HG02870 (cell line): ENCODE measurements at regions not wholly inside any gene's neighbourhood (a gene's known extent, or its start where the extent isn't known, plus 50 kb on each side); places are given as distances from the start of the nearest gene placed in this dataset.
"Not testable (repeated sequence)": the region's sequence is repeated elsewhere in the genome, so short reads cannot be mapped to it uniquely, and the experiment has no call there.

Experiments
- ATAC-seq: cut with Tn5 transposase; IDR thresholded peaks from one replicate; pipeline ENCODE4 v1.9.1; 2021; ENCODE audit warnings: mild to moderate bottlenecking, moderate library complexity; ENCODE audit not compliant: unreplicated experiment

DNA sequence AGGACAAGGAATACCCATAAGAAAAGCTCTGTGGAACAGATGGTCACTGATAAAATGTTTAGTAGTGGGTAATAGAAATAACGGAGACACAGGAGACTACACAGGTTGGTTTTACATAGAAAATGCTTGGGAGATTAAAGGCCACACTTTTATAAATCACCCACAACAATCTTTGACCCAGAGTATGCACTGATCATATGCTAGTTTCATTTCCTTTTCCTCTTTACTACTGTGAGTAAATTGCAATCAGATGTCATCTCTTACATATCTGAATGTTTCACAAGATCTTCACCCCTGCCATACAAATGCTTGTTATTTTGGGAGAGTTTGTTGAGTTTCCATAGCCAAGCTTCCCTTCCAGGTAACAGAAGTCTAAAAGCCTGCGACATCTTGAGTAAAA is 978.4 kb upstream of the KLHL29 start:
- no peak for ATAC-seq

DNA sequence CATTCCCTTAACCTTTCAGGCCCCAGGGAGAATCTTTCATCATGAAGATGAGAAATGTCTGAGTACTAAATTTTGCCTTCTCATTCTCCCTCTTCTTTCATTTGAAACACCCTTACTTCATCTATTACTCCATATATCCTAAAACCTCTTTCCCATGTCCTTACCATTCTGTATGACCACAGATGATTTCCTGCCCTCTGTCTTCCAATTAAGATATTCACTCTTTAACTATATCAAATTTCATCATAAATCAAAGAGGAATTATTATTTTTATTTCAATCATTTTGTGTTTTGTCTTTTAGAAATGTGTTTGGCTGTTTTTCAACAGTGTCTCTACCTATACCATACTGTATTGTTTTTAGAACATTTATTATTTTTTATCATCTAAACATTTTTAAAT is 964.9 kb upstream of the KLHL29 start:
- no peak for ATAC-seq

DNA sequence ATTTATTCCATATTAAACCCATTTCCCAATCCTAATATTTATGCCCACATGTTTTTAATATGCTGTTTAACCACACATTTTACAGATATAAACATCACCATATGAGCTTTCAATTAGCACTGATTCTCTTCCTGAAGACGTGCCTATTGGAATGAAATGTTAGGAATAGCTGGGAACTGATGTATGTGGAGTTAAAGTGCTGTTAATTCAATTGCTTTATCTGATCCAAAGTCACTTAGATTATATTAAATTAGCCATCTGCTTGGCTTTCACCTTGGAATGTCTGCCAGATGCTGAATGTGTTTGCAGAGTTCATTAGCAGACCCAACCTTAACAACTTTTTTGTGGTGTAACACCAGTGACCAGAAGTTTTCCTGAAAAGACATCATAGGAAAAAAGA is 942.9 kb upstream of the KLHL29 start:
- ATAC-seq = no peak

DNA sequence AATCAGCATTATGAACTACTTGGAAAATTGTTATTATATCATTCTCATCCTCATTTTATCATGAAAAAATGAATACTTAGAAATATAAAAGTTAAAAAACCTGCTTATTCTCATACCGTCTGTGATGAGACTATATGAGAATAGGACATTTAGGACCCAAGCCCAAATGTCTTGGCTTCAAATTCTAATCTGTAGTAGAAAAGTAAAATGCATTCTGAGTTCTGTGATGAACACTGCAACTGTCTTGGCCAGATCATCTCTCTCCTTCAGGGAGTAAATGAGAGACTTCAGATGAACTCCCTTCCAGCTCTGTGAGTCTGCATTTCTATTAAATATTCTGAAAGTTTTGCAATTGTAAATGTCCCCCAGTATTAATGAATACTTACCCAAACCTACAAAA is 940.7 kb upstream of the KLHL29 start:
- ATAC-seq = no peak

DNA sequence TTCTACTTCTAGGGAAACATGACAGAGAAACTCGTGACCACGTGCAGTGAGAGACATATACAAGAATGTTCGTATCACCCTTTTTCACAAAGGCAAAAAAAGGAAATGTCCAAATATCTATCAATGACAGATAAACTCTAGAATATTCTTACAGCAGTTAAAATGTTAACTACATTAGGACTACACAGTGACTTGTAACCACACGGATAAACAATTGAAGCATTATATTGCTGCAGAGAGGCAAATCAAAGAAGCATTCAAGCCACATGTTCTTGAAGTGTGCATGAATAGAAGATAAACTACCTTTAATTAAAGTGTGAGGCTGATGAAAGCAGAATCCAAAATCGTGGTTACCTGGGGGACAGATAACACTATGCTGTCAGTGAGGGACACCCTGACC is 935.3 kb upstream of the KLHL29 start:
- no peak for ATAC-seq

DNA sequence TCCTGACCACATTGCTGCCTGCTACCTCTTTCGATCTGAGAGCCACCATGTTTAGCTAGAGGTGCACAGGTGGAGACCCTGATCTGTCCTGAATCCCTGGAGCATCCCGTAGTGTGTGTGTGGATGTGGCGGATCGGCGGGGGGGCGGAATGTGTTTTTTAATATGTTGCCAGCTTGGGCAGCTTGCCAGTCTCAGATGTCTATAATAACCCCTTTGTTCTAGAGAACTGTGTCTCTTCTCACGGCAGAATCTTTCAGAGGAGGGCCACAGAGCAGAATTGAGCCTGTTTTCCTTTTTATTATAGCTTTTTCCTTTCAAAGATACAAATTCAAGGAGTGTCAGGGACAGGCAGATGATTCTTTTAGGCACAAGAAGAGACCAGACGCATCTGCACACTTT is 934.1 kb upstream of the KLHL29 start:
- ATAC-seq = no peak

DNA sequence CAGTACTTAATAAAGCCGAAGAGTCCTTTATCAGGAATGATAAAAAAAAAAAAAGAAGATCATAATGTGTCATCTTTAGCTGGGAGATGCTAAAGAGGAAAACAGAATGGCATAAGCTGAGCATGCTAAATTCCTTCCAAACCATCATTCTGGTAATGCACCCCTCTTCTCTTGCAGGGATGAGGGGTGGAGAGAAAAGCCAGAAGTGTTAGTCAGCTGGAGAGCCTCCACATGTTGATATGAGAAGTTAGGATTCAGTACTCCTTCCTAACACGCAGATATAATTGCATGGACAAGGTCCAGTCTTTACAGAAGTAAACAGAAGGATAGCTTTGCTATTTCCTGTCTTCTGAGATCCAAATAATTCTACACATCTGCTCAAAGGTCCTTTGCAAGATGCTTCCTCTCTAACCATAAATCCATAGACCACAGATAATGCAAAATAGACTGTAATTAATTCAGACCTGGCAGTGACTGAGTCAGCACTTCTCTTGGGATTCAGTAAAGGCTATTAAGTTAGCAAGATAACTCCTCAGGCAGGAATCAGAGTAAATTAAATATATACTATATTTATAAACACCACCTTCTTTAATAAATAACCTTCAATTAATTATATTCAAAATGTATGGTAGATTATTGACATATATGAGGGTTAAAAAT is 930.0 kb upstream of the KLHL29 start:
- no peak for ATAC-seq

DNA sequence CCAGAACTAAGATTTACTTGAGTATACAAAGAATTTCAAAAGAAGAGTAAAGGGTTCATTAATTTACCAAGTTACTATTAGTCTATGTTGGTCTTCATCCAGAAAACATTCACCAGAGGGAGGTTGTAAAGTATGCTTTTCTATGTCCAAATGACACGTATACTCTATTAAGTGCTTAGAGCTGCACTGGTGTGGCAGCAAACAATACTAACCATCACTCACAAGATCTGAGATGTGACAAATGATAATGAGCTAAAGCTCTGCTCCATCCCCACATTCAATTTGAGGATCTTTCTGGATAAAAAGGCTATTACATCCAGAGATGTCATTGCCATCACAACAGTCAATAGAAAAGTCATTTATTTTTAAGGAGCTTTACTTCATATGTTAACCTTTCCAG is 926.5 kb upstream of the KLHL29 start:
- no peak for ATAC-seq

DNA sequence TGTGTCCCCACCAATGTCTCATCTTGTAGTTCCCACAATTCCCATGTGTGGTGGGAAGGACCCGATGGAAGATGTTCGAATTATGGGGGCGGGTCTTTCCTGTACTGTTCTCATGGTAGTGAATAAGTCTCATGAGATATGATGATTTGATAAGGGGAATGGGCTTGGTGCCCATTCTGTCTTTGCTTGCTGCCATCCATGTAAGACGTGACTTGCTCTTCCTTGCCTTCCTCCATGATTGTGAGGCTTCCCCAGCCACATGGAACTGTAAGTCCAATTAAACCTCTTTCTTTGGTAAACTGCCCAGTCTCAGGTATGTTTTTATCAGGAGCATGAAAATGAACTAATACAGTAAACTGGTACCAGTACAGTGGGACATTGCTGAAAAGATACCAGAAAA is 909.9 kb upstream of the KLHL29 start:
- not testable (repeated sequence) for ATAC-seq

DNA sequence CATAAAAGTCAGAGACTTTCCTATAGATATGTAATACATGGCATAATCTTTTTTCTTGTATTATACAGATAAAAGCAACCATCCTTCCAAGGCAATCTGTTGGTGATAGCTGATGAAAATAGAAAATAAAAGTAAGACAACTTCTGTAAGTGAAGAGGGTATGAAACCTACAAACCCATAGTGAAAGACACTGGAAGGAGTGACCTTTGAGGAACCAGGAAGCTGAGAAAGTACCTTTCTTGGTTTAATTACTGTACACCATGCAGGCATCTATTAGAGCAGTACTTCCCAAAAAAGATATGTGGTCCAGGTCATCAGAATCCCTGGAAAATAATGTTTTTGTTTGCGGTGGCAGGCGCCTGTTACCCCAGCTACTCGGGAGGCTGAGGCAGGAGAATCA is 906.6 kb upstream of the KLHL29 start:
- ATAC-seq = no peak

DNA sequence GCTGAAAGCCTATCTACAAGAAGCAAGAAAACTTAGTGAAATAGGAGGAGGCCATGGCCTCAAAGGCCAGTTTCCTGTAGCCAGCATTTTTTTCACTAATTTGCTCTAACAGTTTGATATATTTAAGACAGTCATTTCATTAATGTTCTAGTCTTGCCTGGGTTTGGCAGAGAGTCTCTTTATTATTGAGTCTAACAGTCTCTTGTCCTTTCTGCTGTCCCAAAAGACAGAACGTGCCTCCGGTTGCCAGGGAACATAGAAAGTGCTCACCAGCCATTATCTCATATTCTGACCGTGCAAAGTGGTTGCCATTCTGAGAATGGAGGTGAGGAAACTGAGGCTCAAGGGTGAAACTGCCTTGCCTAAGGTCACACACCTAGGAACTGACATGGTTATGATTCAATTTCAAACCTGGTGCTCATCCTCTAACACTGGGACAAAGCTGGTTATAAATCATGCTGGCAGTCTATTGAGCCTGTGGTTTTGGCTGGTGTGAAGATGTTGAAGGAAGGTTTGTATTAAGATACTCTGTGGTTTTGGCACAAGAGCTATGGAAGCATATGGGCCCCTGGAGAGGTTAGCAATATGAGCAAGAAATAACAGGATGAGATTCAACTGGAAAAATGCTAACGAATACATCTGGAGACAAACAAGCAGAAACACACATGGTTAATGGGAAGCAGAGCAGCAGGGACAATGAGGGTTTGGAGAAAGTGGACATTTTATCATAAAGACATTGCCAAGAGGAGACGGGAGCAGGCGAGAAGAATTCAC is 903.3 kb upstream of the KLHL29 start:
- ATAC-seq = no peak

DNA sequence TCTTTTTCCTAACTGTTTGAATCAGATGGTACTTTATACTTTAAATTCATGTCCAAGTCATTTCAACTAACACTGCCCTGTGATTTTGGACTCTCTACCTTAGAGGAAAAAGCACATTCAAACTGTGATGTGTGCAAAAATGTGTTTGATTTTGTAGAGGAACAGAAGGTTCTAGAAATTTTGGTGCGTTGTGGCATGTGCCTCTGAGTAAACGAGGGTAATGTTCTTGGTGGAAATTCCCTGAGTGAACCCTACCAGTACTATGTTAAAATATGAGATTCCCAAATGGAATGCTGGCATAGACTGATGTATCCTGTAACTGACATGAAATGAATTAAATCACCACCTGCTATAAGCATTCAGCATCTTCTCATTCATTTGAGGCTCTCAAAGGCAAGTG is 901.9 kb upstream of the KLHL29 start:
- ATAC-seq = no peak

DNA sequence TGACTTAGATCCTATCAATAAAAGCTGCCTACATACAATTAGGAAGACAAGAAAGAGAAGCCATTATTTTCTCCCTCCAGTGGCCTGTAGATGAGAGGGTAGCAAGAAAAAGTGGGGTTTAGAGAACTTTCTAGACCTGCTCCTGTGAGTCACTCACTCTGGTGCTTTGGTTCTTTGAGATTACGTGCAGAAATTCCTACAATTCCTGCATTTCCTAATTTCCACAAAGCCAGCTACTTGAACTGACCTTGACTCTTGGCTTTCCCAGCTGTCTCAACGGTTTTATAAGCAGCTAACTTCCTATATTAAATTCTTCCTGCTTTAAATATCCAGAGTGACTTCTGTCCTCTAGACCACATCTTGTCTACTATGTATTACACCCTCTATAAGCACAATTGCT is 899.5 kb upstream of the KLHL29 start:
- ATAC-seq = no peak

DNA sequence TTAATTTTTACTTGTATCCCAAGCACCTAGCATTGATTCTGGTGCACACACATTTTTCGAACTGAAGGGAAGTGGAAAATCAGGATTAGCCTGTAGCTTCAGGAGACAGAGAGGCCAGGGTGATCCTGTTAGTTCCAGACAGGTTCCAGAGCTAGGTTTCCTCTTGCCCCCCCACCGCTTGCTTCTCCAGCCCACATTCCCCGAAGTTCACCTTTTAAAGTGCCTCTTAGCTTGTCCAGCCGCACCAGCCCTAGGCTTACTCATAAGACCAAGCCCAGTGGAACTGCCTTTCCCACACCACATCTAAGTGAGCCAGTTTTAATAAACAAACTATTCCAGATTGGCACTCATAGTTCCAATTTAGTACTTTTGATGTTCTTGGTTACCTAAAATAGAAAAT is 898.6 kb upstream of the KLHL29 start:
- no peak for ATAC-seq

DNA sequence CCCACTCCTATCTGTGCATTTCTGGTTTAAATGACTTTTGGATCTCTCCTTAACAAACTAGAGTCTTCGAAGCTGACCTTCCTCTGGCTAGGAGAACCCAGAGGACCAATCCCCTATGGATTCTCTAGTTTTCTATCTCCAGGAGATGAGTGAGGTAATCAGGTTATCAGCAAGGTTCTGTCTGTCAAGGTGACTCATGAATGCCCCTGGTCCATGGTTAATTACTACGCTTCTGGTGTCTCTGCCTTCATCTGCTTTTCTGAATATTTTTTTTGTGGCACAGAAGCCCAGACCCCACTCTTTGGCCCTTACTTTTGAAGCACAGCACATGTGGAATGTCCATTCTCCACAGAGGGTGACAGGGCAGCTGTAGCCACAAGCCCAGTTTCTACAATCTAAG is 897.9 kb upstream of the KLHL29 start:
- no peak for ATAC-seq

DNA sequence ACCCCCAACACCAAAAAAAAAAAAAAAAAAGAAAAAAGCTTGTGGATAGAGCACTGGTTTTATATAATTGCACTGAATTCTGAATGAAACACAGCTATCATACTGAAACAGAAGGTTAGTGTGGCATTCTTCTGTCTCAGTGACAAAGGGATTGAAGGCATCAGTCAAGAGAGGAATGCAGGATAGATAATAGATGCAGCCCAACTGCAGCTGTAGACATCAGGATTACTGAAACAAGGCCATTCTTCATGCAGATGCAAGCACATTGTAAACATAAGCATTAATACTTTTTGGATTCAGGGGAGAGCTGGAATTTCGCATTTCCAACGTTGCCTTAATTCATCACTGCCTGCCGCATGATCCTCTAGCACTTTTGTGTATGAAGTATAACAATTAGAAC is 897.4 kb upstream of the KLHL29 start:
- no peak for ATAC-seq

DNA sequence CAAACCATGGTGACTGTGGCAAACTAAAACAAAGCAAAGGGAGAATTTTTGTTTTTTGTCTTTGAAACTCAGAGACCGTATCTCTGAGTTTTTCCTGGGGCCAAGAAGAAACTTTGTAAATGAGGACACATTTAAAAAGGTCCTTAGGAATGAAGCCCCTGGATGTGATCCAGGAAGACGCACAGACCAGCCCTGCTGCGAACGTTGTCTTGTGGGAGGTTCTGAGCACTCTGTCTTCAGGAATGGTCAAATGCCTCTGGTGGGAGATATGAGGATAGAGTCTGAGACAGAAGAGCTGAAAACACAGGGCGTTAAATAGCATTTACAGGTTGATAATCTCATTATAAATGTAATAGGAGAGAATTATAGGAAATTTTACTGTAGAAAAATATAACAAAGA is 893.5 kb upstream of the KLHL29 start:
- no peak for ATAC-seq

DNA sequence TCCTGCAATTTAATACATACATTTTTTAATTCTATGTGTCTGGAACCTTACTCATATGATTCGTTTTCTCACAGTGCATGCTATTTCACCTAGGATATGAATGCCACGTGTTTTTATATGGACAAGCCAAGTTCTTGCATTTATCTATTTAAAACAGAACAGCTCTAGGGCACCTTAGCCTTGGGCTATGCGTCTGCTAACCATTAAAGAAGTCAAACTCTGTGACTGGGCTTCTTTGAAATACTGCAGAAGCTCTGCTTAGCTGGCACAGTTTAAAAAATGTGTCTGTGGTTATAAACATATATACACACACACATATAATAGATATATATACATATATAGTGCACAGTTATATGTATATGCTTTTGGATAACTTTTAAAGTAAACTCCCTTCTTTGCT is 890.8 kb upstream of the KLHL29 start:
- ATAC-seq = no peak

DNA sequence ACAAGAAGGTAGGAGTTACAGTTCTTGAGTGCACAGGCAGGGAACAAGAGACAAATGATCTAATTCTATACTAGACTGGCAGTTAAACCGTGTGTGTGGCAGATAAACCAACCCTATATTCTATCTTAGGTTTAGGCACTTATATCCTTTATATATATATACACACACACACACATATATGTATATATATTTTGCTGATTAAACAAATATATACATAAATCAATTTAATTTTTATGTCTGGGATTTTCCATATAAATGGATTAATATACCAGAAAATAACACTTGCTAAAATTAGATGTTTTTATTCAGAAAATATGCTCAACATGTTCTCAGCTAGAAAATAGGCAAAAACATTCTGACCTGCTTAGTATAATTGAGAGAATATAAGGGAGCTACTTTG is 887.9 kb upstream of the KLHL29 start:
- ATAC-seq = no peak

DNA sequence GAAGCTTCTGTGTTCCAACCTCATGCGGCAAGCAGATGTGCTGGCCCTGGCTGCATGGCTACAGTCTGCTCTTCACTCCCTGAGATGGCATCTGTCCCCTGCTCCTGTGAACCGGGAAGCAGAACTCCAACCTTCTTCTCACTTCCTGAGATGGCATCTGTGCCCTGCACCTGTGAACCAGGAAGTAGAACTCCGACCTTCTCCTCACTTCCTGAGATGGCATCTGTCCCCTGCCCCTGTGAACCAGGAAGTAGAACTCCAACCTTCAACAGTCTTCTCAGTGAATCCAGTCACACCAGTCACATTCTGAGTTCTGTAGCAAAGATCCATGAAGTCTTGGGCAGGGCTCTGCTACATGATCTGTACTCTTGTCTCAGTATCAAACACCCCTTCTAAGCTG is 887.2 kb upstream of the KLHL29 start:
- no peak for ATAC-seq

DNA sequence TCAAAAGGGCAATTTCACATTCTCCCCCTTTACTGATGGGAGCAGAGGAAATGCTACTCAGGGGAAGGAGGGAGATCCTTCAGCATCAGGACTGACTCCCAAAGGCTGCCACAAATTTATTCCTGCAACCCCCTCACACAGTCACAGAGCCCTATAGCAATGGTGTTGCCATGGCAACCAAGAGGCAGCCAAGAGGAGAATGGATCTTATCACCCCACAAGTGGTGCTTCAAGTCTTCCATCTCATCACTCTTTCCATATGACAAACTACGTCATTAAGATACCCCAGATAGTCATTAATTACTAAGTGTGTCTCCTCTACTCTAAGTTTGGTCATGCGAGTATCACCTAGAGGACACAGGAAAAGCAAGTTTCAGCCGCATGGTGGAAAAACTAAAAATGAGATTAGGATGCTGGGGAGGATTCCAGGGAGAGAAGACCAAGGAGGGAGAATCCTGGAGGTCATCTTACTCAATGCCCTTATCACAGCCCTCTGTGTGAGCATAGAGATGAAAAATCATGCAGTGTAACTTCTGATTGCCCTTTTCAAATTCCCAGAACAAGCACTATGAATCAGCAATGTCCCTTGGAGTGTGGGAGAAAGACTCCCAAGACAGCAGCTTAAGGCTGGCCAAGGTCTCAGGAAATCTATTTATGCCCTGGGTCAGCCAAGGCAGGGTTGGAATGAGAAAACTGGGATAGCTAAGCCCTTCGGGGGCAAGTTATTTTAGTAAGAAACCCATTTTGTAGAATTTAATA is 885.7 kb upstream of the KLHL29 start:
- ATAC-seq = no peak

DNA sequence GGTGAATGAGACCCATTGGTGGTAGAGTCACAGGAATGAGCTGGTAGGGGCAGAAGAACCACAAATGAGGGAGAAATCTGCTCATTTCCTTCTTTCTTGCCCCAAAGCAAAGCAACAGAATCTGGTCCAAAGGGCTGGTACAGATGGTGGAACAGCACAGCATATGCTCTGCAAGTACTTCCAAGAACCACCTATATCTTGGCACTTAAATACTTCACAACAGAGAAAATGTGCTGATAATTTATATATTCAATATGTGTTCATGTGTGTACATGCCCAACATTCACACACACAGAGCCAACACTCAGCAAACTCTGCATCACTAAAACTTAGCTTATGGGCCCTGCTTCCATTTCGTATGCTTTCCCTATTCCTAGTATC is 884.4 kb upstream of the KLHL29 start:
- no peak for ATAC-seq
